GM12874 (cell line): ENCODE measurements at regions not wholly inside any gene's neighbourhood (a gene's known extent, or its start where the extent isn't known, plus 50 kb on each side); places are given as distances from the start of the nearest gene placed in this dataset.

Experiments
- CTCF ChIP-seq: IDR thresholded peaks from 2 replicates; pipeline ENCODE4 v1.5.1; 2011; ENCODE audit warnings: low read depth, mild to moderate bottlenecking, control low read depth, low read length, moderate library complexity; ENCODE audit not compliant: insufficient read depth

GRCh38 chr5:30450153-30450552 is 743.3 kb upstream of the CDH6 start:
- no peak for TF ChIP-seq CTCF

- TF ChIP-seq CTCF = no peak
Measured at GRCh38 chr5:30447431-30447830, 746.1 kb upstream of the CDH6 start.

- TF ChIP-seq CTCF = no peak
Measured at GRCh38 chr5:30446456-30446855, 747.0 kb upstream of the CDH6 start.

- TF ChIP-seq CTCF = no peak
Measured at GRCh38 chr5:30438785-30439184, 754.7 kb upstream of the CDH6 start.

- TF ChIP-seq CTCF = no peak
Measured at GRCh38 chr5:30436691-30437090, 756.8 kb upstream of the CDH6 start.

GRCh38 chr5:30414078-30414477 is 779.4 kb upstream of the CDH6 start:
- no peak for TF ChIP-seq CTCF

GRCh38 chr5:30413540-30413939 is 779.9 kb upstream of the CDH6 start:
- TF ChIP-seq CTCF = no peak

GRCh38 chr5:30405821-30406220 is 787.7 kb upstream of the CDH6 start:
- no peak for TF ChIP-seq CTCF
